ENCODE measurements at regions not wholly inside any gene's neighbourhood (a gene's known extent, or its start where the extent isn't known, plus 50 kb on each side); places are given as distances from the start of the nearest gene placed in this dataset.

- ATAC-seq (ENCODE audit: low read depth) (no peak), DNase-seq (no peak)
- Mint-ChIP-seq H3K4me1 (no peaks in the 10 kb centered on the region), H3K9me3 (peaks cover 2% of the 10 kb centered on the region), H3K4me3 (no peak overlapping the region), H3K27ac (no peak overlapping the region), H3K36me3 (no peaks in the 10 kb centered on the region), H3K27me3 (no peaks in the 10 kb centered on the region)
- POLR2A ChIA-PET = no interaction called here
Observed at GRCh38 chr12:28828318-28828717, 320.8 kb upstream of the FAR2 start.

- Mint-ChIP-seq H3K27me3 (no peaks in the 10 kb centered on the region), H3K4me1 (no peaks in the 10 kb centered on the region), H3K9me3 (peaks cover 2% of the 10 kb centered on the region), H3K36me3 (no peaks in the 10 kb centered on the region), H3K27ac (no peak overlapping the region), H3K4me3 (no peak overlapping the region)
- DNase-seq (no peak), ATAC-seq (ENCODE audit: low read depth) (no peak)
- POLR2A ChIA-PET = no interaction called here
Observed at GRCh38 chr12:28830491-28830890, 318.6 kb upstream of the FAR2 start.

- ATAC-seq (ENCODE audit: low read depth) (no peak), DNase-seq (no peak)
- H3K27me3 Mint-ChIP-seq = peaks cover 2% of the 10 kb centered on the region
- H3K9me3 Mint-ChIP-seq = no peaks in the 10 kb centered on the region
- no peak overlapping the region for H3K4me3 Mint-ChIP-seq
- H3K36me3 Mint-ChIP-seq = no peaks in the 10 kb centered on the region
- H3K4me1 Mint-ChIP-seq = no peaks in the 10 kb centered on the region
- H3K27ac Mint-ChIP-seq = no peak overlapping the region
- POLR2A ChIA-PET = no interaction called here
Observed at GRCh38 chr12:28844718-28845117, 304.4 kb upstream of the FAR2 start.

GRCh38 chr12:28851781-28852180 lies 297.3 kb upstream of the FAR2 start:
- Mint-ChIP-seq H3K9me3 (no peaks in the 10 kb centered on the region), H3K27ac (no peak overlapping the region), H3K4me1 (no peaks in the 10 kb centered on the region), H3K4me3 (no peak overlapping the region), H3K36me3 (no peaks in the 10 kb centered on the region), H3K27me3 (peaks cover 4% of the 10 kb centered on the region)
- POLR2A ChIA-PET = no interaction called here
- DNase-seq (no peak), ATAC-seq (ENCODE audit: low read depth) (no peak)

DNA sequence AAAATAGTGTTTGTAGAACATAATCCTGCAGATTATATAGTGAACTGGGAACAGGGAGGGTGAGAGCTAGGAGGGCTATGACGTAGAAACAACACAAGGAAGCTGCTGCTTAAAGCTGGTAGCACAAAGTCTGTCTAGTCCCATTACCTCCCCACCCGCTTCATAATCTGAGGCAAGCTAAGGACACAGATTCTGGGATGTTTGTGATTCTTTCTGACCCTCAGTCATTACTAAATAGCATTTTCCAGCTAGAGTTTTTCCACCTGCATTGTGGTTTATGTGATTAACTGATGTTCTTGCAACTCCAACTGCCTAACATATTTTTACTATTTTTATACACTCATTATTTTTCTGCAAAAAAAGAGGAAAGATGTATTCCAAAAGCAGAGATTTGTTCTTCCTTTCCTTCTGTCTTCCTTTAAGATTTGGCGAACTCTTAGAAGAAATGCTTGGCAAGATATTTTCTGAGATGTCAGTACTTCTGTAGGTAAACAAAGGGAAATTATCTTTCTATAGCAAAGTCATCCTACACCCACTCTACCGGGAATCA lies 293.2 kb upstream of the FAR2 start:
- ATAC-seq (ENCODE audit: low read depth) (no peak), DNase-seq (no peak)
- Mint-ChIP-seq H3K36me3 (no peaks in the 10 kb centered on the region), H3K4me1 (no peaks in the 10 kb centered on the region), H3K27ac (no peak overlapping the region), H3K9me3 (no peaks in the 10 kb centered on the region), H3K27me3 (peaks cover 3% of the 10 kb centered on the region), H3K4me3 (no peak overlapping the region)
- POLR2A ChIA-PET = no interaction called here

GRCh38 chr12:28857369-28857768 lies 291.7 kb upstream of the FAR2 start:
- Mint-ChIP-seq H3K9me3 (no peaks in the 10 kb centered on the region), H3K27ac (no peak overlapping the region), H3K4me1 (no peaks in the 10 kb centered on the region), H3K36me3 (no peaks in the 10 kb centered on the region), H3K27me3 (peaks cover 6% of the 10 kb centered on the region), H3K4me3 (no peak overlapping the region)
- ATAC-seq (ENCODE audit: low read depth) = no peak
- POLR2A ChIA-PET = no interaction called here
- DNase-seq = no peak

DNA sequence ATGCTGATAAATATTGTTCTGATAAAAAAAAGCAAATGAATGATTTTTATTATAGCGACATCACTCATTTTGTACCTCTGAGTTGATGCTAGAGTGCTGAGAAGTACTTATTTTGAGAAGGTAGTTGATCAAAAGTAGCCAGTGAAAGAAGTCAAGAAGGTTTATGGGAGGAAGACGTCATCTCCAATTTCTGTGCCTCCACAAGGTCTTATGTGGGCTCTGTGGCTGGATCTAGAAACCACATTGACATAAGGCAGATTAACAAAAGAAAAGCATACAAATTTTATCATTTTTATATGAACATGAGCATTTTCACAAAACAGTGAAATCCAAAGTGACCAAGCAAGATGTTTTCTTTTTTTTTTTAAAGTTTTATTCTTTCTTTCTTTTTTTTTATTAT lies 289.5 kb upstream of the FAR2 start:
- POLR2A ChIA-PET = no interaction called here
- H3K27ac Mint-ChIP-seq = no peak overlapping the region
- ATAC-seq (ENCODE audit: low read depth) (no peak), DNase-seq (no peak)
- H3K36me3 Mint-ChIP-seq = no peaks in the 10 kb centered on the region
- peaks cover 6% of the 10 kb centered on the region for H3K27me3 Mint-ChIP-seq
- no peak overlapping the region for H3K4me3 Mint-ChIP-seq
- H3K4me1 Mint-ChIP-seq = no peaks in the 10 kb centered on the region
- no peaks in the 10 kb centered on the region for H3K9me3 Mint-ChIP-seq

GRCh38 chr12:28865776-28866175 lies 283.3 kb upstream of the FAR2 start:
- H3K36me3 Mint-ChIP-seq = no peaks in the 10 kb centered on the region
- DNase-seq (no peak), ATAC-seq (ENCODE audit: low read depth) (no peak)
- no peak overlapping the region for H3K27ac Mint-ChIP-seq
- POLR2A ChIA-PET = no interaction called here
- H3K27me3 Mint-ChIP-seq = peaks cover 3% of the 10 kb centered on the region
- H3K4me1 Mint-ChIP-seq = no peaks in the 10 kb centered on the region
- H3K4me3 Mint-ChIP-seq = no peak overlapping the region
- H3K9me3 Mint-ChIP-seq = no peaks in the 10 kb centered on the region

DNA sequence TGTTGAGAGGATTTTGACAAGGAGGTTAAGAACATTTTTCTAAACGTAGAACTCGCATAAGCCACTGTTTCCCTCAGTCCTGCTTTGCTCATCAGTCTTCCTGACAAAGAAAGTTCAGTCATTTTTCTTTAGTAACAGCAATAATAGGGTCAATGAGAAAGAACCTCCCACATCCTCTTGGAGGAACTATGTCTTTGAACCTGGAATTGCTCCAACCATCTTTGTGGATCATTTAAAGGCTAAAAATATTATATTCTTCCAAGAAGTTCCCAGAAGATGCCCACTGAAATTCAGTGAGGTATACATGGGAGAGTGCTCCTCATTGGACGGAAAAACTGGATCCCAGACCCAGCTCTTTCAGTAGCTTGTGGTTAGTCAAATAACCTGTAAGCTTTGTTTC lies 282.8 kb upstream of the FAR2 start:
- H3K36me3 Mint-ChIP-seq = no peaks in the 10 kb centered on the region
- POLR2A ChIA-PET = no interaction called here
- no peaks in the 10 kb centered on the region for H3K4me1 Mint-ChIP-seq
- H3K9me3 Mint-ChIP-seq = no peaks in the 10 kb centered on the region
- no peaks in the 10 kb centered on the region for H3K27me3 Mint-ChIP-seq
- no peak overlapping the region for H3K4me3 Mint-ChIP-seq
- no peak overlapping the region for H3K27ac Mint-ChIP-seq
- no peak for ATAC-seq (ENCODE audit: low read depth)
- DNase-seq = no peak

- DNase-seq (no peak), ATAC-seq (ENCODE audit: low read depth) (no peak)
- Mint-ChIP-seq H3K4me1 (no peaks in the 10 kb centered on the region), H3K9me3 (no peaks in the 10 kb centered on the region), H3K27ac (no peak overlapping the region), H3K27me3 (no peaks in the 10 kb centered on the region), H3K4me3 (no peak overlapping the region), H3K36me3 (no peaks in the 10 kb centered on the region)
- POLR2A ChIA-PET = no interaction called here
Observed at GRCh38 chr12:28866715-28867503, 282.2 kb upstream of the FAR2 start.

DNA sequence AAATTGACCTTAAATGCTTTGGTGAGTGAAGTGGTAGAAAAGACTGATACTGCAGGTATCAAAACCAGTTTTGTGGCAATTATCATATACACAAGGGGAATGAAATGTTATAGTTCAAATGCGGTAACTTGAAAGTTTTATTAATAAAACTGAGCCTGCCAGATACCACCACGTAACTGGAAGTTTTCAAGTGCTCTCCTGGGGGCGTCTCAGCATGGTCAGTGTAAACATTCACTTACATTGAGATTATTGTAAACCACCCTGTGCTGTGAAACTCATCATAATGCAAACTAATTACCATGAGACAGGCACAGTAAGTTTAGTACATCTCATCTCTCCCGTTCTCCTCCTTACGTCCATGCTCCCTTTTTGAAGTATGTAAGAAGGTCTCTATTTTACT lies 280.7 kb upstream of the FAR2 start:
- ATAC-seq (ENCODE audit: low read depth) = no peak
- no peaks in the 10 kb centered on the region for H3K4me1 Mint-ChIP-seq
- no peaks in the 10 kb centered on the region for H3K27me3 Mint-ChIP-seq
- H3K36me3 Mint-ChIP-seq = no peaks in the 10 kb centered on the region
- POLR2A ChIA-PET = no interaction called here
- no peak overlapping the region for H3K4me3 Mint-ChIP-seq
- no peaks in the 10 kb centered on the region for H3K9me3 Mint-ChIP-seq
- no peak overlapping the region for H3K27ac Mint-ChIP-seq
- DNase-seq = no peak

GRCh38 chr12:28869197-28869596 lies 279.9 kb upstream of the FAR2 start:
- no peaks in the 10 kb centered on the region for H3K9me3 Mint-ChIP-seq
- no peak overlapping the region for H3K27ac Mint-ChIP-seq
- POLR2A ChIA-PET = no interaction called here
- H3K4me1 Mint-ChIP-seq = no peaks in the 10 kb centered on the region
- no peak overlapping the region for H3K4me3 Mint-ChIP-seq
- no peak for ATAC-seq (ENCODE audit: low read depth)
- DNase-seq = no peak
- H3K27me3 Mint-ChIP-seq = no peaks in the 10 kb centered on the region
- no peaks in the 10 kb centered on the region for H3K36me3 Mint-ChIP-seq

GRCh38 chr12:28870839-28871440 lies 278.1 kb upstream of the FAR2 start:
- ATAC-seq (ENCODE audit: low read depth) = no peak

GRCh38 chr12:28872654-28873268 lies 276.3 kb upstream of the FAR2 start:
- no peak overlapping the region for H3K27ac Mint-ChIP-seq
- H3K4me1 Mint-ChIP-seq = no peaks in the 10 kb centered on the region
- H3K4me3 Mint-ChIP-seq = no peak overlapping the region
- no peaks in the 10 kb centered on the region for H3K9me3 Mint-ChIP-seq
- H3K27me3 Mint-ChIP-seq = no peaks in the 10 kb centered on the region
- DNase-seq (no peak), ATAC-seq (ENCODE audit: low read depth) (no peak)
- POLR2A ChIA-PET = no interaction called here
- no peaks in the 10 kb centered on the region for H3K36me3 Mint-ChIP-seq

More at GRCh38 chr12:28870839-28871440, 278.1 kb upstream of the FAR2 start:
- no peak for DNase-seq
- H3K36me3 Mint-ChIP-seq = no peaks in the 10 kb centered on the region
- H3K9me3 Mint-ChIP-seq = no peaks in the 10 kb centered on the region
- H3K27ac Mint-ChIP-seq = no peak overlapping the region
- H3K4me3 Mint-ChIP-seq = no peak overlapping the region
- H3K4me1 Mint-ChIP-seq = no peaks in the 10 kb centered on the region
- POLR2A ChIA-PET = no interaction called here
- H3K27me3 Mint-ChIP-seq = no peaks in the 10 kb centered on the region
